ENCODE measurements at regions not wholly inside any gene's neighbourhood (a gene's known extent, or its start where the extent isn't known, plus 50 kb on each side); places are given as distances from the start of the nearest gene placed in this dataset.
"Not testable (repeated sequence)": the region's sequence is repeated elsewhere in the genome, so short reads cannot be mapped to it uniquely, and the experiment has no call there.

- no peak for DNase-seq
Measured at GRCh38 chr10:131041031-131041430, 270.5 kb downstream of the TCERG1L start.

GRCh38 chr10:131041441-131041840 is 270.1 kb downstream of the TCERG1L start:
- no peak for DNase-seq

- not testable (repeated sequence) for DNase-seq
Measured at GRCh38 chr10:131042015-131042414, 269.5 kb downstream of the TCERG1L start.
